ENCODE measurements at regions not wholly inside any gene's neighbourhood (a gene's known extent, or its start where the extent isn't known, plus 50 kb on each side); places are given as distances from the start of the nearest gene placed in this dataset.

DNA sequence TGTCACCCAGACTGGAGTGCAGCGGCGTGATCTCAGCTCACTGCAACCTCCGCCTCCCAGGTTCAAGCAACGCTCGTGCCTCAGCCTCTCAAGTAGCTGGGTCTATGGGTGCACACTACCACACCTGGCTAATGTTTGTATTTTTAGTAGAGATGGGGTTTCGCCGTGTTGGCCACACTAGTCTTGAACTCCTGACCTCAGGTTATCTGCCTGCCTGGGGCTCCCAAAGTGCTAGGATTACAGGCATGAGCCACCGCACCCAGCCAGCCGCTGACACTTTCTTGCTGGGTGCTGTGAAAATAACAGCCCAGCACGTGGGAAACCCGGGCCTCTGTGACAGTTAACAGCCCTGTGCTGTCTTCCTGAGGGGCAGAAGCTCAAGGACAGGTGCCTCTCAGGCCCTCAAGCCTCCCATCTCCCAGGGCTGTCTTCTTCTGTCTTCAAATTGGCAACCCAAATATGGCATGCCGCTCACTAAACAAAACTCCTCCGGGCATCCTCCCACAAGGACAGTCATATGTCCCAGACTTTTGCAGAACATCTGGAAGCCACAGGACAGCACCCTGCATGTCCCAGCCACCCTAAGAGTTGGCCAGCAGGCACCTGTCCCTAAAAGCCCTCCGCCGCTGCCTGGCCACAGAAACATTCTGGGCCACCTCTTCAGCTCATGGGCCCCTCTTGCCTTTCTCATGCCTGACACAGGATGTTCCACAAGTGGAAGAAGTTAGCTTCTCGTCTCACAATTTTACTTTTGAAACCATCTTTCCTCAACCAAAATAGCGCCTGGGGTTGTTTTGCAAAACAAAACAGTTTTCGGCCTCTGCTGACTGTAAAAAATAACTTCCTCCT lies 233.6 kb downstream of the SYK start:
- Mint-ChIP-seq H3K36me3 (ENCODE audit: low read depth) (no peaks in the 10 kb centered on the region), H3K4me1 (peaks cover 13% of the 10 kb centered on the region), H3K27ac (no peak overlapping the region), H3K27me3 (ENCODE audit: insufficient read depth, low read depth, poor library complexity) (peaks cover 11% of the 10 kb centered on the region), H3K9me3 (no peaks in the 10 kb centered on the region), H3K4me3 (no peak overlapping the region)
- H3K27me3 ChIP-seq (ENCODE audit: insufficient read depth), result no peaks in the 10 kb centered on the region
- H4K20me1 ChIP-seq (replicated peaks; ENCODE audit: insufficient read depth), result no peaks in the 10 kb centered on the region
- DNase-seq (ENCODE audit: low spot score) (no peak), ATAC-seq (no peak)
- no peaks in the 10 kb centered on the region for H3K79me2 ChIP-seq (replicated peaks; ENCODE audit: insufficient read depth)
- H2AFZ ChIP-seq, result no peak overlapping the region
- TF ChIP-seq, protein P1, sequence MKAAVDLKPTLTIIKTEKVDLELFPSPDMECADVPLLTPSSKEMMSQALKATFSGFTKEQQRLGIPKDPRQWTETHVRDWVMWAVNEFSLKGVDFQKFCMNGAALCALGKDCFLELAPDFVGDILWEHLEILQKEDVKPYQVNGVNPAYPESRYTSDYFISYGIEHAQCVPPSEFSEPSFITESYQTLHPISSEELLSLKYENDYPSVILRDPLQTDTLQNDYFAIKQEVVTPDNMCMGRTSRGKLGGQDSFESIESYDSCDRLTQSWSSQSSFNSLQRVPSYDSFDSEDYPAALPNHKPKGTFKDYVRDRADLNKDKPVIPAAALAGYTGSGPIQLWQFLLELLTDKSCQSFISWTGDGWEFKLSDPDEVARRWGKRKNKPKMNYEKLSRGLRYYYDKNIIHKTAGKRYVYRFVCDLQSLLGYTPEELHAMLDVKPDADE (IDR thresholded peaks at IDR 0.05), result no peak
- no peak for TF ChIP-seq NANOG (IDR thresholded peaks at IDR 0.05; ENCODE audit: borderline replicate concordance)
- TF ChIP-seq, protein P2, sequence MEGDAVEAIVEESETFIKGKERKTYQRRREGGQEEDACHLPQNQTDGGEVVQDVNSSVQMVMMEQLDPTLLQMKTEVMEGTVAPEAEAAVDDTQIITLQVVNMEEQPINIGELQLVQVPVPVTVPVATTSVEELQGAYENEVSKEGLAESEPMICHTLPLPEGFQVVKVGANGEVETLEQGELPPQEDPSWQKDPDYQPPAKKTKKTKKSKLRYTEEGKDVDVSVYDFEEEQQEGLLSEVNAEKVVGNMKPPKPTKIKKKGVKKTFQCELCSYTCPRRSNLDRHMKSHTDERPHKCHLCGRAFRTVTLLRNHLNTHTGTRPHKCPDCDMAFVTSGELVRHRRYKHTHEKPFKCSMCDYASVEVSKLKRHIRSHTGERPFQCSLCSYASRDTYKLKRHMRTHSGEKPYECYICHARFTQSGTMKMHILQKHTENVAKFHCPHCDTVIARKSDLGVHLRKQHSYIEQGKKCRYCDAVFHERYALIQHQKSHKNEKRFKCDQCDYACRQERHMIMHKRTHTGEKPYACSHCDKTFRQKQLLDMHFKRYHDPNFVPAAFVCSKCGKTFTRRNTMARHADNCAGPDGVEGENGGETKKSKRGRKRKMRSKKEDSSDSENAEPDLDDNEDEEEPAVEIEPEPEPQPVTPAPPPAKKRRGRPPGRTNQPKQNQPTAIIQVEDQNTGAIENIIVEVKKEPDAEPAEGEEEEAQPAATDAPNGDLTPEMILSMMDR (conservative IDR thresholded peaks at IDR 0.05; ENCODE audit: low read depth in 2 of 2), result no peak
- no peak for TF ChIP-seq EZH2phosphoT487 (IDR thresholded peaks at IDR 0.05; ENCODE audit: unreplicated experiment)
- TF ChIP-seq ZNF331 (CRISPR knock-in tag; IDR thresholded peaks at IDR 0.05; ENCODE audit: low read depth), result no peak
- TF ChIP-seq JUNB (IDR thresholded peaks at IDR 0.05; ENCODE audit: unreplicated experiment), result no peak
- TF ChIP-seq REST (IDR thresholded peaks at IDR 0.05; ENCODE audit: unreplicated experiment), result no peak
- no peak for TF ChIP-seq ZNF462 (CRISPR knock-in tag; IDR thresholded peaks at IDR 0.05)
- TF ChIP-seq EZH2 (IDR thresholded peaks at IDR 0.05; ENCODE audit: low read depth, unreplicated experiment), result no peak
- TF ChIP-seq CREB1 (CRISPR knock-in tag; IDR thresholded peaks at IDR 0.05; ENCODE audit: low read depth), result no peak
- no peak for TF ChIP-seq POLR2AphosphoS5 (IDR thresholded peaks at IDR 0.05; ENCODE audit: low read depth)
- TF ChIP-seq ZNF114 (CRISPR knock-in tag; IDR thresholded peaks at IDR 0.05), result no peak
- TF ChIP-seq STAT1 (IDR thresholded peaks at IDR 0.05; ENCODE audit: unreplicated experiment), result no peak
- no peak overlapping the region for H3K27ac ChIP-seq (ENCODE audit: low read depth)
- no peak overlapping the region for H3K4me2 ChIP-seq
- no peaks in the 10 kb centered on the region for H3K36me3 ChIP-seq (ENCODE audit: insufficient read depth)
- no peaks in the 10 kb centered on the region for H3K9me2 ChIP-seq (ENCODE audit: insufficient read depth)
- H3K4me3 ChIP-seq, result no peak overlapping the region
- H3F3A ChIP-seq (replicated peaks; ENCODE audit: low read depth), result no peaks in the 10 kb centered on the region
- H3K4me1 ChIP-seq (ENCODE audit: insufficient read depth), result peaks cover 4% of the 10 kb centered on the region; the same call in 1 of the 2 replicates
